Cardiac fibroblast (primary cell): ENCODE measurements at regions not wholly inside any gene's neighbourhood (a gene's known extent, or its start where the extent isn't known, plus 50 kb on each side); places are given as distances from the start of the nearest gene placed in this dataset.
"Not testable (repeated sequence)": the region's sequence is repeated elsewhere in the genome, so short reads cannot be mapped to it uniquely, and the experiment has no call there.

Source experiments
- DNase-seq, 2 donors: peaks; one replicate each; pipeline versions ENCODE4 v3.0.0 to v3.0.0-alpha.2; 2010; ENCODE audit warnings: low read depth in 2 of 2
- H3K4me3 ChIP-seq, 2 donors: replicated peaks in 1 of 2; 1 replicate in 1 of 2; 2 replicates in 1 of 2; pipeline ENCODE4 v1.5.1; 2011; ENCODE audit warnings: low read depth in 2 of 2, low read length in 2 of 2, mild to moderate bottlenecking in 2 of 2, moderate library complexity in 1 of 2
- TF ChIP-seq, protein P1 (sequence below): IDR thresholded peaks from one replicate; pipeline ENCODE4 v1.5.1; 2011; ENCODE audit warnings: low read depth, mild to moderate bottlenecking, low read length, inconsistent platforms

DNA sequence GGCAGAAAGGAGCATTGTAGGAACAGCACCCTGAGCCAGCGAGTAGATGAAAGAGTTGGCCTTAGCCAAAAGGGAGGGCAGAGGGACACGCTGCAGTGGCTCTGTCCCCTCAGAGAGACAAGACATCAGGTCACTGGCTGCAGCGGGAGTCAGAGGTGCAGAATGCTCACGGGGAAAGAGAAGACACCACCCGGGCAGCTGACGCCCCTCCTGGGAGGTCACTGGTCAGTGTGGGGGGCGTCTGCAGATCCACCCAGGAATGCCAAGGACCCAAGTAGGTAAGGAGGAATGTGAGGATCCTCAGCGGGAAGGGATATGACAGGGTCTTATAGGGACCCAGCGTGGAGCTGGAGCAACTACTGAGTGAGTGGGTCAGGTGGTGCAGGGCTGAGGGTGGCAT is 923.9 kb downstream of the TUBA3C start:
- H3K4me3 ChIP-seq, DNase-seq: not testable (repeated sequence)

DNA sequence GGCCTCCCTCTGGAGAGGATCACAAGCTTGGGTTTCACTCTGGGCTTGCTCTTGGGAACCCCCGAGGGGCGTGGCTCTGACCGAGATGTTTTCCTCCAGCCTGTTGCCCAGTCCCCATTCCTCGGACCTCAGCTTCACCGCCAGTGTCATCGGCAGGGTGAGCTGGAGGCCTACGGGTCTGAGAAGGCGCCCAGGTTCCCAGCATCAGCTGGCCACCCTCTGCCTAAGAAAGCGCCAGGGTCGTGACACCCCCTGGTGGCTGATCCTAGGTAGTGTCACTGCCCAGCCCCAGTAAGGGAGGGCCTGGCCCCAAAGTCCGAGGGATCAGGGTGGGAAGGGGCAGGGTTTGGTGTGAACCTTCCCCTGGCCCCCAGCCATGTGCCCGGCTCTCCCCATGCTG is 928.8 kb downstream of the TUBA3C start:
- DNase-seq, H3K4me3 ChIP-seq: not testable (repeated sequence)

DNA sequence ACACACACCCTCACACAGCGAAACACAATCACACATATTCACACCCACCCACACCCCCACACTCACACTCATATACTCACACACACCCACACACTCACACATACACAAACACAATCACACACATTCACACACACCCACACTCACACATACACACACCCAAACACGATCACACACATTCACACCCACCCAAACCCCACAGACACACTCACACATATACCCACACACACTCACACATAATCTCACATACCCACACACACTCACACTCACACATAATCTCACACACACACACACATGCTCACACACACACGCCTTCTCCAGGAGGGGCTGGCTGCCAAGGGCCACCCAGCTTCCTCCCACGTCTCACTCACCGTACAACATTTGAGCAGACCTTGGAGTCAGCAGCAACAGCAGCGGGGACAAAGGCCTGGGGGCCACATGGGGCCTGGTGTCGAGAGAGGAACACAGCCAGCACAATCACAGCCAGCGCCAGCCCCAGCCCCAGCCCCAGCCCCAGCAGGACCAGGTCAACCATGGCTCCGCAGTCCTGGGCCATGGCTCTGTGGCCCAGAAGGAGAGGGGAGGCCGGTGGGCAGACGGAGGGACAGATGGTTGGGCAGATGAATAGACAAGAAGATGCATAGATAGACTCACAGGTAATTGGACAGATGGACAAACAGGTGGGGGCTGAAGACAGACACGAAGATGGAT is 932.9 kb downstream of the TUBA3C start:
- H3K4me3 ChIP-seq, DNase-seq: not testable (repeated sequence)

DNA sequence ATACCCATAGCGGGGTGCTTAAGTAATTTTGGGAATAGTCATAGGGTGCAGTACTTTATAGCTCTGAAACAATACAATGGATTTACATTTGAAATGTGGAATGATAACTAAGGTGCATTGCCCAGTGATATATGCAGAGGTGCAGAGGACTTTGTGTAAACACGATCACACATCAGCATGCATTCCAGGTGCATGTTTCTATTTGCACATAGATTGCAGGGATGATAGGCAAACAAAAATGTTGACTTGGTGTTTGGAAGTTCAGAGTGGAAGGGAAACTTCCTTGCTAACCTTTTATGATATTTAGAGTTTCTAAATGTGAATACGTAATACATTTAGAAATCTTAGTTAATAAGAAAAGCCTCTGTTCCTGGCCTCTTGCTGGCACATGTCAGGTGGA is 941.5 kb downstream of the TUBA3C start:
- not testable (repeated sequence) for DNase-seq, H3K4me3 ChIP-seq

DNA sequence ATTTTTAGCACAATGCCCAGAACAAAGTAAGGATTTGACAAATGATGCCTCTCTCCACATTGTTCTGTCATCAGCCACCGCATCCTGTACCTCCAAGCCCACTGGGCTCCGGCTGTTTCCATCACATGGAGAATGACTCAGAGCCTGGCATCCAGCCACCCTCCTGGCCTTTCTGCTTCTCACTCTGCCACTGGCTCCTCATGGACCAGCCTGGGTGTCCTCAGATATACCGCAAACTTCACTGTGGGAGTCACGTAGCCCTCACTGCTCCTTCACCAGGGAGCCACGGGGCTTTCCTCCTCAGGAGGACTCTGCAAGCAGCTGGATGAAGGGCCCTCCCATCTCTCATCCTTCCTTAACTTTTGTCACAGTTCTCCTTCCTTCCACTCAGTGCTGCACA is 943.0 kb downstream of the TUBA3C start:
- not testable (repeated sequence) for H3K4me3 ChIP-seq, DNase-seq

DNA sequence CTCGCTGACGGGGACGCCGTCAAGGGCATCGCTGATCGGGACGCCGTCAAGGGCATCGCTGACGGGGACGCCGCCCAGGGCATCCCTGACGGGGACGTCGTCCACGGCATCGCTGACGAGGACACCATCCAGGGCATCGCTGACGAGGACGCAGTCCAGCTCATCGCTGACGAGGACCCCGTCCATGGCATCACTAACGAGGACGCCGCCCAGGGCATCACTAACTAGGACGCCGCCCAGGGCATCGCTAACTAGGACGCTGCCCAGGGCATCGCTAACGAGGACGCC is 945.2 kb downstream of the TUBA3C start:
- no peak for DNase-seq
- TF ChIP-seq, protein P1, sequence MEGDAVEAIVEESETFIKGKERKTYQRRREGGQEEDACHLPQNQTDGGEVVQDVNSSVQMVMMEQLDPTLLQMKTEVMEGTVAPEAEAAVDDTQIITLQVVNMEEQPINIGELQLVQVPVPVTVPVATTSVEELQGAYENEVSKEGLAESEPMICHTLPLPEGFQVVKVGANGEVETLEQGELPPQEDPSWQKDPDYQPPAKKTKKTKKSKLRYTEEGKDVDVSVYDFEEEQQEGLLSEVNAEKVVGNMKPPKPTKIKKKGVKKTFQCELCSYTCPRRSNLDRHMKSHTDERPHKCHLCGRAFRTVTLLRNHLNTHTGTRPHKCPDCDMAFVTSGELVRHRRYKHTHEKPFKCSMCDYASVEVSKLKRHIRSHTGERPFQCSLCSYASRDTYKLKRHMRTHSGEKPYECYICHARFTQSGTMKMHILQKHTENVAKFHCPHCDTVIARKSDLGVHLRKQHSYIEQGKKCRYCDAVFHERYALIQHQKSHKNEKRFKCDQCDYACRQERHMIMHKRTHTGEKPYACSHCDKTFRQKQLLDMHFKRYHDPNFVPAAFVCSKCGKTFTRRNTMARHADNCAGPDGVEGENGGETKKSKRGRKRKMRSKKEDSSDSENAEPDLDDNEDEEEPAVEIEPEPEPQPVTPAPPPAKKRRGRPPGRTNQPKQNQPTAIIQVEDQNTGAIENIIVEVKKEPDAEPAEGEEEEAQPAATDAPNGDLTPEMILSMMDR, result no peak
- no peak overlapping the region for H3K4me3 ChIP-seq

DNA sequence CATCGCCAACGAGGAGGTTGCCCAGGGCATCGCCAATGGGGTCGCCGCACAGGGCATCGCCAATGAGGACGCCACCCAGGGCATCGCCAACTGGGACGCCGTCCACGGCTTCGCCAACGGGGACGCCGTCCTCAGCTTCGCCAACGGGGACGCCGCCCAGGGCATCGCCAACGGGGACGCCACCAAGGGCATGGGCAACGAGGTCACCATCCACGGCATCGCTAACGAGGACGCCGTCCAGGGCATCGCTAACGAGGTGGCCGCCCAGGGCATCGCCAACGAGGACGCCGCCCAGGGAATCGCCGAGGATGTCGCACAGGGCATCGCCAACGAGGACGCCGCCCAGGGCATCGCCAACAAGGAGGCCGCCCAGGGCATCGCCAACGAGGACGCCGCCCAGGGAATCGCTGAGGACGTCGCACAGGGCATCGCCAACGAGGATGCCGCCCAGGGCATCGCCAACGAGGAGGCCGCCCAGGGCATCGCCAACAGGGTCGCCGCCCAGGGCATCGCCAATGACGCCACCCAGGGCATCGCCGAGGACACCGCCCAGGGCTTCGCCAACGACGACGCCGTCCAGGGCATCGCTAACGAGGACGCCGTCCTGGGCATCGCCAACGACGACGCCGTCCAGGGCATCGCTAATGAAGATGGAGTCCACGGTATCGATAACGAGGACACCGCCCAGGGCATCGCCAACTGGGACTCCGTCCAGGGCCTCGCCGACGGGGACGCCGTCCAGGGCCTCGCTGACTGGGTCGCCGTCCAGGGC is 945.7 kb downstream of the TUBA3C start:
- TF ChIP-seq, protein P1, result no peak
- no peak for DNase-seq
- H3K4me3 ChIP-seq, result no peak overlapping the region

DNA sequence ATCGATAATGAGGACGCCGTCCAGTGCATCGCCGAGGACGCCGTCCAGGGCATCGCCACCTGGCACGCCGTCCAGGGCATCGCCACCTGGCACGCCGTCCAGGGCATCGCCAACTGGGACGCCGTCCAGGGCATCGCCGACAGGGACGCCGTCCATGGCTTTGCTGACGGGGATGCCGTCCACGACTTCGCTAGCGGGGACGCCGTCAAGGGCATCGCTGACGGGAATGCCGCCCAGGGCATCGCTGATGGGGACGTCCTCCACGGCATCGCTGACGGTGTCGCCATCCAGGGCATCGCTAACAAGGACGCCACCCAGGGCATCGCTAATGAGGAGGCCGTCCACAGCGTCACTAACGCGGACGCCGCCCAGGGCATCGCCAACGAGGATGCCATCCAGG is 946.5 kb downstream of the TUBA3C start:
- TF ChIP-seq, protein P1, result no peak
- DNase-seq, result no peak

DNA sequence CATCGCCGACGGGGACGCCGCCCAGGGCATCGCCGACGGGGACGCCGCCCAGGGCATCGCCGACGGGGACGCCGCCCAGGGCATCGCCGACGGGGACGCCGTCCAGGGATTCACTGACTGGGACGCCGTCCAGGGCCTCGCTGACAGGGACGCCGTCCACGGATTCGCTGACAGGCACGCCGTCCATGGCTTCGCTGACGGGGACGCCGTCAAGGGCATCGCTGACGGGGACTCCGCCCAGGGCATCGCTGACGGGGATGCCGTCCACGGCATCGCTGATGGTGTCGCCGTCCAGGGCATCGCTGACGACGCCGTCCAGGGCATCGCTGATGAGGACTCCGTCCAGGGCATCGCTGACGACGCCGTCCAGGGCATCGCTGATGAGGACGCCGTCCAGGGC is 947.2 kb downstream of the TUBA3C start:
- not testable (repeated sequence) for DNase-seq, H3K4me3 ChIP-seq

More for the DNA sequence above, 946.5 kb downstream of the TUBA3C start:
- no peak overlapping the region for H3K4me3 ChIP-seq

DNA sequence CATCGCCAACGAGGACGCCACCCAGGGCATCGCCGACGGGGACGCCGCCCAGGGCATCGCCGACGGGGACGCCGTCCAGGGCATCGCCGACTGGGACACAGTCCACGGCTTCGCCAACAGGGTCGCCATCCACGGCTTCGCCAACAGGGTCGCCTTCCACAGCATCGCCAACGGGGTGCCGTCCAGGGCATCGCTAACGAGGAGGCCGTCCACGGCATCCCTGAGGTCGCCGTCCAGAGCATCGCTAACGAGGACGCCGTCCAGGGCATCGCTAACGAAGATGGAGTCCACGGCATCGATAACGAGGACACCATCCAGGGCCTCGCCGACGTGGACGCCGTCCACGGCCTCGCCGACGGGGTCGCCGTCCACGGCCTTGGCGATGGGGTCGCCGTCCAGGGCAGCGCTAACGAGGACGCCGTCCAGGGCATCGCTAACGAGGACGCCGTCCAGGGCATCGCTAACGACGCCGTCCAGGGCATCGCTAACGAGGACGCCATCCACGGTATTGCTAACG is 947.8 kb downstream of the TUBA3C start:
- no peak for DNase-seq
- no peak overlapping the region for H3K4me3 ChIP-seq
- TF ChIP-seq, protein P1, result no peak
